ENCODE measurements at regions not wholly inside any gene's neighbourhood (a gene's known extent, or its start where the extent isn't known, plus 50 kb on each side); places are given as distances from the start of the nearest gene placed in this dataset.

DNA sequence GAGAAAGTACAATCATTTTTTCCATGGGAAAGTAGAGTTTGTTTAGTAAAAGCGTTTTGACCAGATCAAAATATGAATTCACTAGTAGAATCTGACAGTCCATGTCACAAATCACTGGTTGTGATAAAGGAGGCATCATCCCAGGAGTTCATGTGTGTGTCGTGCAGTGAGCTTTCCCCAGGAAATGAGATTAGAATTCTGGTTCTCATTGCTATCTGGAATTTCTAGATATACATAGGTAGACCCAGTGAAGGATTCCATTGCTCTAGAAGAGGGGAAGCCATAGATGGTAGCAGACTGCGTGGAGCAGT is 206.6 kb downstream of the NCK2 start:
- Histone ChIP-seq H3K27ac (ENCODE audit: low read depth in 2 of 2, low read length in 2 of 2) (no peak overlapping the region), H3K9me3 (ENCODE audit: control insufficient read depth in 2 of 3, insufficient read depth in 1 of 3, low read length in 3 of 3) (no peaks in the 10 kb centered on the region), H3K9ac (ENCODE audit: low read length in 3 of 3) (no peak overlapping the region), H3K36me3 (ENCODE audit: control insufficient read depth in 2 of 3, insufficient read depth in 3 of 3, low read length in 3 of 3) (no peaks in the 10 kb centered on the region), H3K27me3 (ENCODE audit: control insufficient read depth, insufficient read depth, low read length) (no peaks in the 10 kb centered on the region), H3K4me1 (ENCODE audit: control insufficient read depth in 2 of 3, insufficient read depth in 2 of 3, low read depth in 1 of 3, low read length in 3 of 3) (no peaks in the 10 kb centered on the region), H3K4me3 (ENCODE audit: low read length in 3 of 3) (no peak overlapping the region)
- no peak for DNase-seq
- intact Hi-C loops (cut with DNase I), result no loop called here
- FAIRE-seq, result no peak
- TF ChIP-seq CTCF (IDR thresholded peaks at IDR 0.05; ENCODE audit: borderline replicate concordance, extremely low read depth, insufficient read depth), result no peak

GRCh38 chr2:105950521-105951383 is 206.0 kb downstream of the NCK2 start:
- no peak for TF ChIP-seq CTCF (IDR thresholded peaks at IDR 0.05; ENCODE audit: borderline replicate concordance, extremely low read depth, insufficient read depth)
- H3K36me3 ChIP-seq (ENCODE audit: control insufficient read depth in 2 of 3, insufficient read depth in 3 of 3, low read length in 3 of 3), result no peaks in the 10 kb centered on the region
- no peaks in the 10 kb centered on the region for H3K4me1 ChIP-seq (ENCODE audit: control insufficient read depth in 2 of 3, insufficient read depth in 2 of 3, low read depth in 1 of 3, low read length in 3 of 3)
- no peak overlapping the region for H3K27ac ChIP-seq (ENCODE audit: low read depth in 2 of 2, low read length in 2 of 2)
- FAIRE-seq, result no peak
- H3K27me3 ChIP-seq (ENCODE audit: control insufficient read depth, insufficient read depth, low read length), result no peaks in the 10 kb centered on the region
- DNase-seq, result no peak
- no peak overlapping the region for H3K4me3 ChIP-seq (ENCODE audit: low read length in 3 of 3)
- H3K9me3 ChIP-seq (ENCODE audit: control insufficient read depth in 2 of 3, insufficient read depth in 1 of 3, low read length in 3 of 3), result no peaks in the 10 kb centered on the region
- H3K9ac ChIP-seq (ENCODE audit: low read length in 3 of 3), result no peak overlapping the region
- intact Hi-C loops (cut with DNase I), result no loop called here

DNA sequence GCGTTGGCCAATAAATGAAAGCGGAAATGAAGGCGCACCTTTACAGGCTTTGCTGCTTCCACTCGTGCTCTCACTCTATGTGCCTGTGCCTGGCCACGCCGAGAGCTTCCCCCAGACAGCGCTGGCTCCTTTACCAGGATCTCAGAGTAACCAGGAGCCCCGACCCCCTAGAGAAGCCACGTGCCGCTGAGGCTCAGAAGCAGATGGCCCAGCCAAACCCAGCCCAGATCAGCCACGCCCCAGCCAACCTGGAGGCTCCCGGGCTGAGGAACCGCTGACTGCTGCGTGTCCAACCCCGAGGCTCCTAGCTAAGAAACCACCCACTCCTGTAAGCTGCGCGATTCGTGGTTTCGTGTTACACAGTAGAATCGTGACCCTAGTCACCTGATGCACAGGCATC is 199.3 kb downstream of the NCK2 start:
- H3K36me3 ChIP-seq (ENCODE audit: control insufficient read depth in 2 of 3, insufficient read depth in 3 of 3, low read length in 3 of 3), result no peaks in the 10 kb centered on the region
- no peaks in the 10 kb centered on the region for H3K4me1 ChIP-seq (ENCODE audit: control insufficient read depth in 2 of 3, insufficient read depth in 2 of 3, low read depth in 1 of 3, low read length in 3 of 3)
- FAIRE-seq (no peak), DNase-seq (no peak)
- intact Hi-C loops (cut with DNase I), result no loop called here
- no peak overlapping the region for H3K27ac ChIP-seq (ENCODE audit: low read depth in 2 of 2, low read length in 2 of 2)
- no peak overlapping the region for H3K4me3 ChIP-seq (ENCODE audit: low read length in 3 of 3)
- no peaks in the 10 kb centered on the region for H3K27me3 ChIP-seq (ENCODE audit: control insufficient read depth, insufficient read depth, low read length)
- no peaks in the 10 kb centered on the region for H3K9me3 ChIP-seq (ENCODE audit: control insufficient read depth in 2 of 3, insufficient read depth in 1 of 3, low read length in 3 of 3)
- H3K9ac ChIP-seq (ENCODE audit: low read length in 3 of 3), result no peak overlapping the region
- TF ChIP-seq CTCF (IDR thresholded peaks at IDR 0.05; ENCODE audit: borderline replicate concordance, extremely low read depth, insufficient read depth), result no peak

Measured in kidney (tissue), 13 donors.